A204.1 (cell line): ENCODE measurements at regions not wholly inside any gene's neighbourhood (a gene's known extent, or its start where the extent isn't known, plus 50 kb on each side); places are given as distances from the start of the nearest gene placed in this dataset.
"Not testable (repeated sequence)": the region's sequence is repeated elsewhere in the genome, so short reads cannot be mapped to it uniquely, and the experiment has no call there.

ENCODE experiments used
- FAIRE-seq: peaks from 2 replicates; lab custom pipeline; 2012; peaks lifted over from hg19 to GRCh38; lab: Jason Lieb, UNC

DNA sequence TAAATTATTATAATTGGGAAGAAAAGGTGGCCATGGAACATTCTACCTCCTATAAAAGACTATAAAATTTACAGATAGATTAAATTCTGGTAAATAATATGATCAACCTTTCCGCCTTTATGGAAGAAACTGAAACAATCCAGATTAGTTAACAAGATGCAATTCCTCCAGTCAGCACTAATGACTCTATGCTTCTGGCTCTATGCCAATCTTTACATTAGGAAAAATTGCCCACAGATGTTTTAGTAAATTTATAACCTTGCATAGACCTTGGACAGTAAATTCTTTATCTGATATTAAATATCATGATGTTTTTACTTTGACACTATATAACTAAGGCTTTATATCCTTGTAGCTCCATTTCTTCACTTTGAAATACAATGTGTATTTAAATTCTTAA lies 2302.5 kb downstream of the ARAP2 start:
- FAIRE-seq, result no peak

DNA sequence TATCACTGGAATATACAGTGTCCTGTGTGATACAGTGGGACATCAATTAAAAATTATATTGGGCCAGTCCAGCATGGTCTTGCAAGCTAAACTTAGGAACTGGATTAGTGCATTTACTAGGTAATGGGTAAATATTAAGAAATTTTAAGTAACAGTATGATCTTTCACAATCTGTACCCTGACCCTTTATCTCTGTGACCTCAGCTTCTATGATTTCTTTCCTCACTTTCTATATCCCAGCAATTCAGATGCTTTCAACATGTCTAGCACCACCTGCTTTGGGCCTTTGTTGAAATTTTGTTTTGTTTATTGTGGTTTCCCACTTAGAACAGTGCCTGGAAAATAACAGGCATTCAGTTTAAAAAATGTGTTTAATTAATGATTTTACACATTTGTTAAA lies 2295.4 kb downstream of the ARAP2 start:
- FAIRE-seq, result no peak

DNA sequence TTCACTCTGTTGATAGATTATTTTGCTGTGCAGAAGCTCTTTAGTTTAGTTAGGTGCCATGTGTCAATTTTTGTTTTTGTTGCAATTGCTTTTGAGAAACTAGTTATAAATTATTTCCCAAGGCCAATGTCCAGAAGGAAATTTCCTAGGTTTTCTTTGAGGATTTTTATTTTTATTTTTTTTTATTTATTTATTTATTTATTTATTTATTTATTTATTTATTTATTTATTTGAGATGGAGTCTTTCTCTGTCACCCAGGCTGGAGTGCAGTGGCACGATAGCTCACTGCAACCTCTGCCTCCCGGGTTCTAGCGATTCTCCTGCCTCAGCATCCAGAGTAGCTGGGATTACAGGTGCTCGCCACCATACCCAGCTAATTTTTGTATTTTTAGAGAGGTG lies 2290.5 kb downstream of the ARAP2 start:
- not testable (repeated sequence) for FAIRE-seq

DNA sequence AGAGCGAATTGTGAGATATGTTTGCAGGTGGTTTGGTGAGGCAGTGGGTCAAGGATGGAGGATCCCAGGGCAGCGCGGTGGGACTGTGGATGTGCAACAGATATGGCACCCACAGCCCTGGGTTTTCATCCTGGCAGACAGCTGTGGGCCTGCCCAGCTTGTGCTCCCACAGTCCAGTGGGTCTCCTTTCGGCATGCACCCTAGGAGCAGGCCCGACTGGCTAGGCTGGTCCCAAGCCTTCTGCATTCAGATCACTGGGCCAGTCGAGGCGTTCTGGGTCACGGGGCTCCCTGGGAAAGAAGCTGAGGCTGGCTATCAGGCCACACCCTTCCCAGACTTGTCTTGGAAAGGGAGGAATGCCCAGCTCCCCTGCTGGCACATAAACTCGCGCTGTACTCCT lies 2289.6 kb downstream of the ARAP2 start:
- FAIRE-seq, result no peak

DNA sequence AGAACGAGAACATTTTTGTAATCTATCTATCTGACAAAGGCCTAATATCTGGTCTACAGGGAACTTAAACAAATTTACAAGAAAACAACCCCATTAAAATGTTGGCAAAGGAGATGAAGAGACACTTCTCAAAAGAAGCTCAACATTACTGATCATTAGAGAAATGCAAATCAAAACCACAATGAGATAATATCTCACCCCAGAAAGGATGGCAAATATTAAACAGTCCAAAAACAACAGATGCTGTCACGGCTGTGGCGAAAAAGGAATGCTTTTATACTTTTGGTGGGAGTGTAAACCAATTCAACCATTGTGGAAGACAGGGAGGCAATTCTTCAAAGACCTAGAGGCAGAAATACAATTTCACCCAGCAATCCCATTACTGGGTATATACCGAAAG lies 2284.8 kb downstream of the ARAP2 start:
- no peak for FAIRE-seq

DNA sequence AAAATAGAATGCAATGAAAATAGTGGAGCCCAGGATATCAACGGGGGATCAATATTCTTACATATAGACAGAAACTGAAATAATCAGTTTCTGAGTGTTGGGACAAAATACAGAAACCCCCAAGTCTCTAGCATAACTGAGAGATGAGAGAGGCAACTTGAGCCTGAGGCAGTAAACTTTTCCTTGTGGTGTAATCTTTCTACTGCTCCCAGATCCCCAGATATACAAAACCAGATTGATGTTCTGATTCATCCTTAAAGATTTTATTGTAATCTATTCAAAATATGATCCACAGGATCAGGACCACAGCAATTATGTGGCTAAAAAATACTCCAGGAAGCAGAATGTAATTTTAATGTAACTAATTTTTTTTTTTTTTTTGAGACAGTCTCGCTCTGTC lies 2282.6 kb downstream of the ARAP2 start:
- no peak for FAIRE-seq

DNA sequence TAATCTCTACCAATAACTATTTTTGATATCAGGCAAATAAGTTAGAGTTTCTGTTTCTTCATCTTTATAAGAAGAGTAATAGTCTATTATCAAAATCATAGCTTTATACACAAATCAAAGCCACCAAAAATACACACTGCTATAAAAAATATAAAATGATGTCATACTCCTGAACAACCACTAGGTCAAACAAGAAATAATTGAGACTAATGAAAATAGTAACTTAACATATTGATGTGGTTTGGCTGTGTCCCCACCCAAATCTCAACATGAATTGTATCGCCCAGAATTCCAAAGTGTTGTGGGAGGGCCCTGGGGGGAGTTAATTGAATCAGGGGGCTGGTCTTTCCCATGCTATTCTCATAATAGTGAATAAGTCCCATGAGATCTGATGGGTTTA lies 2277.5 kb downstream of the ARAP2 start:
- FAIRE-seq, result no peak

DNA sequence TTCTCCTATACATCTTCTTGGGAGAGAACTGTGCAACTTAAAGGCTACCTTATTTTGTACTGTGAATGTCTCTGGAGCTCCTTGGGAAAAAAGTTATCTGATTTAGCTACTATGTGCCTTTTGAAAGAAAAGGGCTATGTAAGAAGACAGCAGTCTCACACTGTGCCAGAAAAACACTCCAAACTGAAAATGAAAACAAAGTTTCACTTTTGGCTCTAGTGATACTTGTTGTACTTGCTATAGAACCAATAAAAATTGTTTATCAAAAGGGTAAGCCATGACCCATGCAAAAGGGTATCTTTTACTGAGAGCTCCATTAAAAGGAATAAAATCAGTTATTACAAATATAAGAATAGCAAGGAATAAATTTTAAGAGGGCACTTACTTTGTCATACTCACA lies 2270.0 kb downstream of the ARAP2 start:
- FAIRE-seq, result no peak

DNA sequence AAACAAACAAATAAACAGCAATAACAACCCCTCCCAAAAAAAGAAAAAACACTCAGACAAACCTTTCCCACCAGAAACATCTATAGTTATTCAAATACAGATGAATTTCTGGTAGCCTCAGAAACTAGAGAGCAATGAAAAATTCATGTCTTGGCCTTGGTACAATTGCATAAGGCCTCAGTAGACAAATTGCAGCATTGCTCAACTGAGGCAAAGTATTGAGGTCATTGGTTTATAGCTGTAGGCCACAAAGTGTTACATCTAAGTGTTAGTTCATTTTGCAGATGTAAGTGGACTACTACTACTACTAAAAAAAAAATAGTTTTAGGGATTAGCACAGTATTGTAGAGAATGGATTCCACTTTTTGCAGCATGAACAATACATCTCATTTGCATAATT lies 2268.3 kb downstream of the ARAP2 start:
- no peak for FAIRE-seq

DNA sequence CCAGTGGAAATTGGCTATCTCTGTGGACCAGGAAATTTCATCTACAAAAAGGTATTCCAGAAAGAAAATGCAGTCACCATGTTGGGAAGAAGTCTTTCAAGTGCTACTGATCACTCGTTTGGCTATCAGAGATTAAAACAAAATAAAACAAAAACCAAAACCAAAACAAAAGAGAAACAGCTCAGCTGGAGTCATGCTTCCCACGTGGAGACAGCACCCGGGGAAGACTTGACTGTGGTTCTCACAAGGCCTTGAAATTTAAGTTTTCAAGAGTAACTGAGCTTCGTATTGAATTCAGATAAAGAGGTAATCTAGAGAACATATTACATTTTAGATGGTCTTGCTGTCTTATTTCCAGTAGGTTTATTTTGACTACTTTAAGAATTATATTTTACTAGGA lies 2264.5 kb downstream of the ARAP2 start:
- FAIRE-seq, result not testable (repeated sequence)

DNA sequence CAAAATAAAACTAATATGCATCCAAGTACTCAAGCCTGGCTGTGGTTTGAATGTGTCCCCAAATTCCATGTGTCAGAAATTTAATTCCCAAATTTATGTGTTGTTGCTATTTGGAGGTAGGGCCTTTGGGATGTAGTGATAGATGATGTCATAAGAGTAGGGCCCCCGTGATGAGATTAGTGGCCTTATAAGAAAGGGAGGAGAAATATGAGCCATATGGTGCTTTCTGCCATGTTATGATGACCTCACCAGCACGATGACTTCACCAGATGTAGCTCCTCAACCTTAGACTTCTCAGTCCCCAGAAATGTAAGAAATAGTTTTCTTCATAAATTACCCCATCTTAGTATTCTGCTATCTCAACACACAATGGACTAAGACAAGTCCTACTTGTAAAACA lies 2264.0 kb downstream of the ARAP2 start:
- no peak for FAIRE-seq

DNA sequence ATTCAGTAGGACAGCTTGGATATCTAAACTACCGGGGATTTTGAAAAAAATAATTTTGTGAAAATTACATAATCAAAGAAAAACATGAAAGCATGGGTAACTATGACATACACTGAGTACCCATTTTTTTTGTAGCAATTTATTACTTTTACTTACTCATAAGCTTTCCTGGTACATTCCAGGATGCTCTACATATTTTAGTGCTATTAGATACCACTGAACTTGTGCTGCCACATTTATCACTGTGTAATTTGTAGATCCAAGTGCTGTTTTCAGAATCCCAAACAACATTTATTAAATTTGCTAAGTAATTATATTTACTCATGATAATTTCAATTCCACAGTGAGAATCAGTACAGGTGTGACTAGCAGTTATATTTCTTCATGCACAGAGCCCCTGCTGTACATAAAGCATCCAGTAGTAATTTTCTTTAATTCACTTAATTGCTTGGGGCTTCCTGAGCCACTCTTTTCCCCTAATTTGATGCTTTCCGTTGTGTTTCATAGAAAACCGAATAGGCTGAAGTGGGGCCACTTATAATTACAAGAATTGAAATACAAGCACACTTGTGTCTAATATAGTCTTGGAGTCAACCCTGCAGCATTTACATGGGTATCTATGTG lies 2254.4 kb downstream of the ARAP2 start:
- FAIRE-seq, result no peak

DNA sequence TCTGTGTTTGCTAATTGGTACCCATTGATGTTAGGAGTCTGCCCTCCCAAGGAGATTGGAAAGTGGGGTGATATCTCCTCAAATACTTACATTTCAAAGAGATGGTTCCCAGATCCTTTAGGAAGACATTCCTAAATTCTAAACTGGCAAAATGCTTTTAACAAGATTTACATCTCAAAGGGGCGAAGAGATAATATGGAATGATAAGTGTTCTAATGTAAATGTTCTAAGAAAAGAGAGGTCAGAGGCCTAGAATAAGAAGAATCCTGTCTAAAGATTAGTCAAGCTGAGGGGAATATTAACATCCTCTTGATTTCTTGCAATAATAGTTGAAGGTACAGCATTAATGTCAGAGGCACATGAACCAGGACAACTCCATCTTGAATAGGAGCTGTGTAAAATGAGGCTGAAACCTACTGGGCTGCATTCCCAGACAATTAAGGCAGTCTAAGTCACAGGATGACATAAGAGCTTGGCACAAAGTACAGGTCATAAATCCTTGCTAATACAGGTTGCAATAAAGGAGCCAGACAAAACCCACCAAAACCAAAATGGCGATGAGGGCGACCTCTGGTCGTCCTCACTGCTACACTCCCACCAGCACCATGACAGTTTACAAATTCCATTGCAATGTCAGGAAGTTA lies 2248.1 kb downstream of the ARAP2 start:
- FAIRE-seq, result no peak

DNA sequence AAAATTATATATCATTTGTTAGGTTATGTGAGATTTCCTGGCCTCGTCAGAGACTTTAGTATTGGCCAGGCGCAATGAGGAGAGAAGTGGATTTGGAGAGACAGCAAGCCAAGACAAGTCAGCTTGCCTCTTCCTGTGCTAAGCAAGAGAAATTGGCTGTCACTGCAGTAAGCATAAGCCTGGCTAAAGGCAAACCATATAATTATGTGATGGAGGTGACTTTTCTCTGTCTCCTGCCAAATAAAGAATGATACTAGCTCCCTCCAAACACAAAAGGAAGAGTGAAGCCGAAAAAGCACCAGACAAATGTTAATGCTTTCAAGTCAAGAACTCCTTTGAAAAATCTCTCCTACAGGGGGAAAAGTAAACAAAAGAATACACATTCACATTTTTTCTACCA lies 2246.0 kb downstream of the ARAP2 start:
- FAIRE-seq, result no peak

DNA sequence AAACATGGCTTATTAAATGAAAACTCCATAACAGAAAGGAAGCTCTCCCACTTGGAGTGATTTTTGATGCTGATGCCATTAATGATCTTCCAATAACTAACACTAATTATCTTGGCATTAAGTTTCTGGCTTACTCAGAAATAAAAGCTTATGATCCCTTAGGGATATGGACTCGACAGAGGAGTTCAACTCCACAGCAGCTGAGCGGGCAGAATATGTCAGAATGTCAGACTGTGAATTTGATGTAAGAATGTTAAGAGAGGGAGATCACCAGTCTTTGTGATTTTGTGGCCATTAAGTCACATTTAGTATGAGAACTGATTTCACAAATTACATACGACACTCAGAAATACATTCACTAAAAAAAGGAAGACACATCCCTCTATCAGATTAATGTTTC lies 2244.0 kb downstream of the ARAP2 start:
- no peak for FAIRE-seq

DNA sequence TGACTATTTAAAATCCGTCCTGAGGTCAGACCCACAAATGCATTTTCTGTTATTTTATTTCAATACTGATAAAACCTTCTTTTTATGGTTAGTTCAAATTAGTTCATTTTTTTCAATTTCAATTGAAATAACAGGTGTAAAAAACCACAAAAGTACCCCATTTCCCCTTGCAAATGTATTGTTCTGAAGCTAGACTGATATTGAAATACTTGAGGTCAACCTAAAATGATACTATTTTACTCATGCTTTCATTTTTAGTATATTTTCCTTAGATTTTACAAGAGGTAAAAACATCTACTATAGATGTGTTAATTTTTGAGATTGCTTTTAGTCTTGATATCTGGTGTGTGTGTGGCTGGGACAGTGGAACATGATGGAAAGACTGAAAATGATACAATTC lies 2237.8 kb downstream of the ARAP2 start:
- FAIRE-seq, result not testable (repeated sequence)

DNA sequence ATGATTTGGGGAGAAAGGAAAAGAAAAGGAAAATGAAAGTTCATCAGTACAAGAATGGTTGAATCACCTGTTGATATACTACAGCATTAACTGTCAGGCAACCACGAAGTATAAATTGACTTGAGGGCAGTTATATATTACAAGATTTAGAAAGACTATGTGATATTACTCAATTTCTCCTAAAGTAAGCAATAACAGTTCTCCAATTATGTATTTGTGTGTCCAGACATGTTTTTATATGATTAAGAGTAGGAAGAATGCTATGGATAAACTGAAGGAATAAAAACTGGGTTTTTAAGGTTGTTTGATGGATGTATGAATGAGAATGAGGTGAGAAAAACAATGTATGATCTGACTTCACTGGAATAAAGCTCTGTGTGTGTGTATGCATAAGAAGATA lies 2234.4 kb downstream of the ARAP2 start:
- FAIRE-seq, result no peak

DNA sequence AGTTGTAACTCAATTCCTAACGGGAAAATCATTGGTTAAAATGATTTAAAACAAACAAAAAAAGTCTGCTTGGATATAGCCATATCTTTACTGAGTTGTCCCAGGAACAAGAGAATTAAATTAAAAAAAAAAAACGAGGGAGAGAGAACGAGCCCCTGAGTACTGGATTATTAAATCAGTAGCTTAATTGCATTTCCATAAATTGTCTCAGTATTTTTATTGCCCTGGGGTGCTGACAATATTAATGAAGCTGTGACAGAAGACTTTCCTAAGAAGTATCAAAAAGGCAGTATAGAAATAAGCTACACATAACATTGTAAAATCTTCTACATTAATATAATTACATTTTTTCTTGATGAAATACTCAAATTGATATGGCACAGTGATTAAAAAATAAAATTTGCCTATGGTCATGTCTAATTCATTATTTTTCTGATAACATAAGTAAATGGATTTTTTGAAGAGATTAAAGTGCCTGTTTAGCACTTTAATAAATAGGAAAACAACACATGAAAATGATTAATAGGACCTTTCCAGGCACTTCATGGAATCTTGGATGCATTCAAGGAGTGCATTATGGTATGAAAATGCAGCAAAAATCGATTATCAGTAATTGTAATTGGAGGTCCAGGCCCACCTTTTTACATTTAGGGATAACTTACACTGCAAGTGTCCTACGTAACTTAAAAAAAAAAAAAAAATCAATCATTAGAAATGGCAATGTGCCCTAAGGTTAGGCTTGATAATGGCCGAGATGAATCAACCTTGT lies 2233.4 kb downstream of the ARAP2 start:
- no peak for FAIRE-seq

DNA sequence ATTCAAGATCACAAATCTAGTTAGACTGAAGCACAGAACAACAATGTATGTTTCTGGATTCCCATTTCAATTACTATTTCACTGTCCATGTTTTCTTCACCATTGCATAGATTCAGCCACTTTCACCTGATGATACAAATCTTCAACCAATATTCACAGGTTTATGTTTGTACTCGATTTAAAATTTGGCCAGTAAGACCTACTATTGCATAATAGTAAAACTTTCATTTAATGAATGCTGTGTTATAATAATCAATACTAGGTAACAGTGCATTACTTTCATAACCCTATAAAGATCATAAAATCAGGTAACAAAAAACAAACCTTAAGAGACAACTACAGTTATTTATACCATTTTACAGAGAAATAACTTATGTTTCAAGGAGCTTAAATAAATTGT lies 2209.1 kb downstream of the ARAP2 start:
- FAIRE-seq, result no peak

DNA sequence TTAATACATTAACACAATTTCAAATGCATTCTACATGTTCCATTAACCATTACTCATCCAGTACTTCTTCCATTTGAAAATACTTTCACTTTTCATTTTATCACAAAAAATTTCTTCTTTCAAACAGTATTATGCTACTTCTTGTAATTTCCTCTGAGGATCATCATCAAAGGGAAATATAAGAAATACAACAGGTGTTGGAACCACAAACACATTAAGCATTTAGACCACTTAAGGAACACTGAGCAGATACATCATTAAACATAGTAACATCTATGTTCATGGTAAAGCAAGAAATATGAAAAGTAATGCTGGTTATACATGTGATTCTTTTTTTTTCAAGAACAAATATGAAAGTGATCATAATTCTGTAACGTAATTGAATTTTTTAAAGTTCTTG lies 2207.0 kb downstream of the ARAP2 start:
- FAIRE-seq, result peak; percentile 19

DNA sequence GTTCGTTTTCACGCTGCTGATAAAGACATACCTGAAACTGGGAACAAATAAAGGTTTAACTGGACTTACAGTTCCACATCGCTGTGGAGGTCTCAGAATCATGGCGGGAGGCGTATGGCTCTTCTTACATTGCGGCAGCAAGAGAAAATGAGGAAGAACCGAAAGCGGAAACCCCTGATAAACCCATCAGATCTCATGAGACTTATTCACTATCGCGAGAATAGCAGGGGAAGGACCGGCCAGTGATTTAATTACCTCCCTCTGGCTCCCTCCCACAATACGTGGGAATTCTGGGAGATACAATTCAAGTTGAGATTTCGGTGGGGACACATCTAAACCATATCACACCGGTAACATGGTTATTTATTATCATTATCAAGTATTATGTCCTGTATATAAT lies 2204.5 kb downstream of the ARAP2 start:
- FAIRE-seq, result no peak

DNA sequence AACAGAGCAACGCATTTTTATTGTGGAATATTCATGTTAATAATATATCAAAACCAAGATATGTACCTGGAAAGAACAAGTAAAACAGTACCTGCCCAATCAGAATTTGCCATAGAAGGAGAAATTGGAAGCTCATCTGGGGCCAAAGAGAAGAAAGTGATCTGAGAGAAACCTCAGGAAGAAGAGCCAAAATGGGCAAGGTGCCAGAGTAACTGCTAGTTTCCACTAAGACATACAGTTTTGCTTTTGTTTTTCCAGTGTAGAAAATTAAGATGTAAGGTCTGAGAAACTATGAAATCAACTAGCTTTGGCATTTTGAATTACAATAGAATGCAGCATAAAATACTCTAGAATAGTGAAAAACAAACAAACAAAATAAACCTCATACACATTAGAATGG lies 2201.2 kb downstream of the ARAP2 start:
- no peak for FAIRE-seq

DNA sequence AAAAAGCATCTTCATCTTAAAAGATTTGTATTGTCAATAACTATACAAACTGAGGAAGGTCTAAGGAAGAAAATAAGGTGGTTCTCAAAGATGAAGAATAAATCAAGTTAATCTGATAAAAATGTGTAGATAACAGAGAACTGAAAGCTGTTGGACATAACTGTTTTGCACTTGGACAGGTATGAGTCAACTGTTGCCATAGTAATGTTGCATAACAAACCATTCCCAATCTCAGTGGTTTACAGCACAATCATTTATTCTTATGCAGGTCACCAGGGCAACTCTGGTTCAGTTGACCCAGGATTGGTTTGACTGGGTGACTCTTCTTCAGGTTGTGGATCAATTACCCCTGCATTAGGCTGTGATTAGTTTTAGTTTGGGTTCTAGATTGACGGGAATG lies 2197.7 kb downstream of the ARAP2 start:
- no peak for FAIRE-seq

DNA sequence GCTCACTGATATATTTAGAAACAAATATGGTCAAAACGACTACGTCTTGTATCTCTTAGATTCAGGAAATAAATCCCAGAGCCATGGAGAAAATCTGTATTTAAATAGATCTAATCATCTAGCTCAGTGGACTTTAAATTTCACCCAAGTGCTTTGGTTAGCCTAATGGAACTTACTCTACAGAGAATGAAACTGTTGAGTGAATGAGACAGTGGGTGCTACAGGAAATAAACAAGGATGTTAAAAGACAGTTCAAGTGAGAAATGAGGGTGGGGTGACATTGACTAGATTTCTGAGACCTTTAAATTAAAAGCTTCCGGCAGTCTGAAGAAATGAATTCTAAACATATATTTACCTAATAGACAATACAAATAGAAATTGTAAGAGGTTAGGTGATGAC lies 2197.0 kb downstream of the ARAP2 start:
- no peak for FAIRE-seq
